ENCODE measurements at regions not wholly inside any gene's neighbourhood (a gene's known extent, or its start where the extent isn't known, plus 50 kb on each side); places are given as distances from the start of the nearest gene placed in this dataset.

- no peak for DNase-seq
These were observed 238.7 kb upstream of the CELF2 start for GRCh38 chr10:10778959-10779358.

GRCh38 chr10:10779511-10779910 is 238.2 kb upstream of the CELF2 start:
- no peak for DNase-seq

GRCh38 chr10:10780746-10781145 is 236.9 kb upstream of the CELF2 start:
- DNase-seq, result peak; percentile 53

DNA sequence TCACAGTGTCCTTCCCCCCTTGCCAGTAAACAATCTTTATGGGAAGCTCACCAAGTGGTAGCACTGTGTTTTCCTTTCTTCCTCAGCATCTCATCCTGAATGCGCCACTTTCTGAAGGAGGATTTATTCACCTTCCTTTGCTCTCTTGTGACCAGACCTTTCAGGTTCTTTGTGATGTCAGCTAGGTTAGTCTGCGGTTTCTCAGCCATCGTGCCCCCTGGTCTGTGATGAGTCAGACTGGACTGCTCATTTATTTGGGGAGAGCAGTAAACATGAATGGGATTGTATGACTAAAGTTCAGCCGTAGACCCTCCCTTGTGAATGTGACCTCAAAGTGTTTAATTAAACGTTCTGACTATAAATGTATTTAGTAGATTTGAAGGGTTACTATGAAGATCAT is 235.1 kb upstream of the CELF2 start:
- no peak for DNase-seq

GRCh38 chr10:10785627-10786026 is 232.0 kb upstream of the CELF2 start:
- DNase-seq, result peak; percentile 80

DNA sequence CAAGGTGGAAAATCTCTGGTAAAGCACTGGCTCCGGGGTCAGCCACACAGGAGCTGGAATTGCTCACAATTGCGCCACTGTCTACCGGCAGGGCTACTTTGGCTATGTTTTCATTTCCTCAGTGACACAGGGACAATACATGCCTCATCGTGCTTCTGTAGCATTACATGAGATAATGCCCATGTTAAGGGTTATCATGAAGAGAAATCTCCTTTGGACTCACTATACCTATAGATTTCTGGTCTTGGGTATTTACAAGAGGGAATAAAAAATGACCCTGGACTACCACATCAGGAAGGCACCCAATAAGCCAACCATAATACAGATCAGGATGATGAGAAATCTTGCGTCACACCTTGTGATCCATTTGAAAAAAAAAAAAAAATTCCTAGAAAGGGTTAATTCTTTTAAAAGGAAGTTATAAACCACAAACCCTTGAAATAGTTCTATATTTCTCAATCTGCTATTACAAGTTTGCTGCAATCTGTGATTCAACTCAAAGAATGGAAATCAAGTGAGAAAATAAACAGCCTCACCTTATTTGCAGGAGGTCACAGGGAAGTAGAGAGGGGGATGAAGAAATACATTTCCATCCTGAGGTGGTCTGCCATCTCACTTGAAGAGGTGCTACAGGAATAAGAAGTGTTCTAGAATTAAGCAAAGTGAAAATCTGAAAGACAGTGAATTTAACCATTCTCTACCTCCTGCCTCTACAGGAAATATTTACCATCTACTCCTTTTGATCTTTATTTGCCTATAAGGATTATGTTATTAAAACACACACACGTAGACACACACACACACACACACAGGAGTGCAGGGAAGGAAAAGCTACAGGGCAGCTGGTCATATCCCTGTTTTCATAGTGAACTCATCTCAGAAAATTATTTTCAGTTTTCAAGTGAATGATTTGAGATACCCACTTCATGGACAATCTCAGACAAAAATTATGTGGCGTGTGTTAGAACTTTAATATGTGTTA is 231.3 kb upstream of the CELF2 start:
- peak; percentile 58 for DNase-seq

GRCh38 chr10:10787586-10787985 is 230.1 kb upstream of the CELF2 start:
- no peak for DNase-seq

- no peak for DNase-seq
These were observed 228.9 kb upstream of the CELF2 start for GRCh38 chr10:10788761-10789160.

- no peak for DNase-seq
These were observed 225.8 kb upstream of the CELF2 start for GRCh38 chr10:10791869-10792268.

GRCh38 chr10:10792681-10793080 is 225.0 kb upstream of the CELF2 start:
- DNase-seq, result peak; percentile 98

DNA sequence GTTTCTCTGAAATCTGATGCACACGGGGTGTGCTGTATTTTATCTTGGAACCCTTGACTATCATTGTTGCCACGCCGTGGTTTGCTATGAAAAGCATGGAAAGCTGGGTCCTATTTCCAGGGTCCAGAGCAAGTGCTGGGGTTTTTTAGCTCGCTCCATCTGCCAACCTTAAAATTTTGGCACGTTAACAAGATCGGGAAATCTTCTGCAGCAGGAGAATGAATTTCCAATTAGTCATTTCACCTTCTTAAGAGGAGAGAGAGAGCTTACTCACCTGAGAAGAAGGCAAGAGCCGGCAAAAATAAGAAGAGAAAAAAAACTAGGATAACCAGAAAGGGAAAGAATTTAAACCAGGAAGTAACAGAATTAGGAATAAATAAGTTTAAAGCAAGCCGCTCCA is 223.6 kb upstream of the CELF2 start:
- DNase-seq, result no peak

GRCh38 chr10:10794791-10795191 is 222.9 kb upstream of the CELF2 start:
- peak; percentile 80 for DNase-seq

- no peak for DNase-seq
These were observed 221.5 kb upstream of the CELF2 start for GRCh38 chr10:10796061-10796773.

GRCh38 chr10:10796774-10797415 is 220.8 kb upstream of the CELF2 start:
- no peak for DNase-seq

DNA sequence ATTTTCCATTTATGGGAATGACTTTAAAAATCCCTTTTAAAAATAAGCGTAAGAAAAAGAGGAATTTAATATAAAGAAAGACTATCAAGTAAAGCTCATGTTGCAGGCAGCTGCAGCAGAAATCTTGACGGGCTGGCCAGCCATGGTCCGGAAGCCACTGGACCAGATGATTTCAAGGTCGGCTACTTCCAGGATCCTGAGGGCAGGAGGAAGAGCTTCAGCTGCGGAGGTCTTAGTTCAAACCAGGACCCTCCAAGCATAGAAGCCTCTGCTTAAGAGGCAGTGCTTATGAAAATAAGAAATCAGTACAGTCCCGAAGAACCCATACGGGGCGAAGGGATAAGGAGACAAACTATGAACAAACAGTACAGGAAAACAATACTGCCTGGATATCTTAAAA is 220.2 kb upstream of the CELF2 start:
- DNase-seq, result no peak

GRCh38 chr10:10798102-10798863 is 219.4 kb upstream of the CELF2 start:
- no peak for DNase-seq

GRCh38 chr10:10798864-10799192 is 218.8 kb upstream of the CELF2 start:
- no peak for DNase-seq

DNA sequence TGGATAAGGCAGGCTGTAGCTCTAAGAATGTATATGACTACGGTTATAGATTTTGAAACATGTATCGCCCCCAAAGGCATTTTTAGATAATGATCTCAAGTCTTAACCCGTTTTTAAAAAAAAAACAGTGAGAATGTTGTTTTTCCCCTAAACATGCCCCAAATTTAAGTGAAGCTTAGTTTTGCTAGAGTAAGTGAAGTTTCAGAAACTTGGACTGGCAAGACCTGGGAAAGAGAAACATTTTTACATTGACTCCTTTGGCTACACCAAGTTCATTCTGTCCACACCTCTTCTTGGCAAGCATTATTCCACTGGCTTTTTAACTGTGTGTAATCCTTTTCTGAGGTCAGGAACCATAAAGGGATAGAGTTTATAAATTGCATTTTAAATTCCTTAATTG is 216.7 kb upstream of the CELF2 start:
- no peak for DNase-seq

- no peak for DNase-seq
These were observed 214.4 kb upstream of the CELF2 start for GRCh38 chr10:10803278-10803677.

DNA sequence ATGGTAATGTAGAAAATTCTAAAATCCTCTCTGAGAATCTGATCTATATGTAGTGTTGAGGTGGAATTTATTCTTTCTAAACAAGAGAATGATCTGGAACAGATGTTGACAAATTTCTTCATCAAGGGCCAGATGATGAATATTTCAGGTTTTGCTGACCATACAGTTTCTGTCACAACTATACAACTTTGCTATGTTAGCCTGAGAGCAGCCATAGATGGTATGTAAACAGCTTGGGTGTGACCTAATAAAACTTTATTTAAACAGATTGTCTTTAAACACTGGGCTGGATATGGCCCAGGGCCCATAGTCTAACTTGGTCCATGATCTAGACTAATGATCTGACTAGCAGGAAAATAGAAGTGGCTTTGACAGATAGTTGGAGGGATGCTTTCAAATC is 213.6 kb upstream of the CELF2 start:
- DNase-seq, result no peak

DNA sequence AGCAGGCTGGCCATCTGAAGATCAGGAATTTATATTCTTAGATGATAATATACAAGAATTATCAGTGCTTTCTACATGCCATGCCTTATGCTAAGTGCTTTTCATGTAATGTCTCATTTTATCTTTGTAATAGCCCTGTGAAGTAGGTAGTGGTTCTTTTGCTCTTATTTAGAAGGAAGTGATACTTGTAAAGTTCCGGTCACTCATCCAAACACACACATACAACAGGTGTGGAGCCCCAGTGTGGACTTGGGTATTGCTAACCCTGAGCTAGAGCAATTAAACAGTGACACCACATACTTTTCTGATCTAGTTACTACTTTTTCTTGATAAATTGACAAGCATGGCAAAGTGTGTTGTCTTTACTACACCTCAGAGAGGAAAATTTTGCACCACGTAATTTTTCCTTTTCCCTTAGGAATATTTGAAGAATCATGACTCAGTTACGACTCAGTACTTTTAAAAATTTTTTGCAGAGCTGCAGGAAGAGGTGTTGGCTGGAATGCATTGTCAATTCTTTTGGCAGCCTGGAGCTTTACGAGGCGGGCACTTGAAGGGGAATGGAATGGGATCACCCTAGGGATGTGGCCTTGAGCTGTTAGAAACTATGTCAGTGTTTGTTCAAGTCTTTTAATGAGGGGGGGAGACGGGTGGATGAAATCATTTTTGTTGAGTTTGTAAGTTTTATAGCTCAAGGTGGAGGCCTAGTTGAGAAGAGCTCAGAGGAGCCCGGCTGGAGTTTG is 212.5 kb upstream of the CELF2 start:
- peak; percentile 94 for DNase-seq

DNA sequence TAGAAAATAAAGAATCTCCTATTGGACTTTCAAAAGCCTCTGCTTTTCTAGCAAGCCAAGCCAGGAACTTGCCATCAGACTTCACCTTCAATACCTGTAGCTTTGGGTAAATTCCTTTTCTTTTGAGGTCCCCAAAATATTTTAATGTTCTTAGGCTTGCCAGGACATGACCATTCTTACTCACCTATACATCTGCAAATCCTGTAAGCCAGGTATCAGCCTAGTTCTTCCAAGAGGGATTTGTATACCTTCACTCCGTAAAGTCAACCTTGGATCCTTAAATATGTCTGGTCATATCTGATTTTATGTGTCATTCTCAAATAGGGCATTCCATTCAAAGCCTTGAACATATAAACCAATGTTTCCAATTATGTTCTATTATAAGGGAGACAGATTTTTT is 210.6 kb upstream of the CELF2 start:
- no peak for DNase-seq
